ENCODE measurements at regions not wholly inside any gene's neighbourhood (a gene's known extent, or its start where the extent isn't known, plus 50 kb on each side); places are given as distances from the start of the nearest gene placed in this dataset.

GRCh38 chr1:230504310-230504709, 78.2 kb upstream of the PGBD5 start:
- TF ChIP-seq, protein P1, sequence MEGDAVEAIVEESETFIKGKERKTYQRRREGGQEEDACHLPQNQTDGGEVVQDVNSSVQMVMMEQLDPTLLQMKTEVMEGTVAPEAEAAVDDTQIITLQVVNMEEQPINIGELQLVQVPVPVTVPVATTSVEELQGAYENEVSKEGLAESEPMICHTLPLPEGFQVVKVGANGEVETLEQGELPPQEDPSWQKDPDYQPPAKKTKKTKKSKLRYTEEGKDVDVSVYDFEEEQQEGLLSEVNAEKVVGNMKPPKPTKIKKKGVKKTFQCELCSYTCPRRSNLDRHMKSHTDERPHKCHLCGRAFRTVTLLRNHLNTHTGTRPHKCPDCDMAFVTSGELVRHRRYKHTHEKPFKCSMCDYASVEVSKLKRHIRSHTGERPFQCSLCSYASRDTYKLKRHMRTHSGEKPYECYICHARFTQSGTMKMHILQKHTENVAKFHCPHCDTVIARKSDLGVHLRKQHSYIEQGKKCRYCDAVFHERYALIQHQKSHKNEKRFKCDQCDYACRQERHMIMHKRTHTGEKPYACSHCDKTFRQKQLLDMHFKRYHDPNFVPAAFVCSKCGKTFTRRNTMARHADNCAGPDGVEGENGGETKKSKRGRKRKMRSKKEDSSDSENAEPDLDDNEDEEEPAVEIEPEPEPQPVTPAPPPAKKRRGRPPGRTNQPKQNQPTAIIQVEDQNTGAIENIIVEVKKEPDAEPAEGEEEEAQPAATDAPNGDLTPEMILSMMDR (conservative IDR thresholded peaks at IDR 0.05; ENCODE audit: low read depth, low read length), result no peak
- TF ChIP-seq EZH2 (IDR thresholded peaks at IDR 0.05; ENCODE audit: low read length, unreplicated experiment) (no peak), EZH2phosphoT487 (IDR thresholded peaks at IDR 0.05; ENCODE audit: borderline replicate concordance, low read length) (no peak)

All from PC-3 (cell line).